Lung (tissue), 11 donors: ENCODE measurements at regions not wholly inside any gene's neighbourhood (a gene's known extent, or its start where the extent isn't known, plus 50 kb on each side); places are given as distances from the start of the nearest gene placed in this dataset.

ENCODE experiments used
- ATAC-seq: fragments of 200-7000 bp; cut with Tn5 transposase; one replicate; pipeline ENCODE4 v1.9.1; 2020; ENCODE audit warnings: moderate number of reproducible peaks; ENCODE audit not compliant: insufficient read depth, low FRiP score
- DNase-seq, 3 donors: peaks; one replicate each; pipeline ENCODE4 v3.0.0-alpha.2; 2013 to 2017
- H3K27ac ChIP-seq, 2 donors: one replicate each; pipeline ENCODE4 v1.5.1; 2013; ENCODE audit warnings: mild to moderate bottlenecking in 2 of 2, moderate library complexity in 2 of 2, control low read depth in 1 of 2, inconsistent platforms in 1 of 2, low read depth in 1 of 2, low read length in 1 of 2
- H3K27me3 ChIP-seq, 3 donors: one replicate each; pipeline ENCODE4 v1.5.1; 2013; ENCODE audit warnings: low read length in 2 of 3; ENCODE audit not compliant: control insufficient read depth in 3 of 3, insufficient read depth in 3 of 3
- H3K36me3 ChIP-seq, 4 donors: one replicate each; pipeline ENCODE4 v1.5.1; 2013; ENCODE audit warnings: low read length in 4 of 4, mild to moderate bottlenecking in 1 of 4, moderate library complexity in 1 of 4; ENCODE audit not compliant: control insufficient read depth in 4 of 4, insufficient read depth in 4 of 4
- H3K4me1 ChIP-seq, 5 donors: one replicate each; pipeline ENCODE4 v1.5.1; 2013; ENCODE audit warnings: low read length in 5 of 5, mild to moderate bottlenecking in 2 of 5, moderate library complexity in 1 of 5; ENCODE audit not compliant: control insufficient read depth in 5 of 5, insufficient read depth in 5 of 5
- H3K4me3 ChIP-seq: one replicate; pipeline ENCODE4 v1.5.1; 2013; ENCODE audit warnings: mild to moderate bottlenecking, control low read depth, moderate library complexity
- H3K9ac ChIP-seq, 2 donors: one replicate each; pipeline ENCODE4 v1.5.1; 2013; ENCODE audit warnings: low read length in 2 of 2, control low read depth in 1 of 2; ENCODE audit not compliant: insufficient read depth in 1 of 2
- H3K9me3 ChIP-seq, 4 donors: one replicate each; pipeline ENCODE4 v1.5.1; 2013; ENCODE audit warnings: low read length in 3 of 4, mild to moderate bottlenecking in 1 of 4, moderate library complexity in 1 of 4; ENCODE audit not compliant: control insufficient read depth in 4 of 4, insufficient read depth in 3 of 4
- CTCF ChIP-seq: IDR thresholded peaks from 2 replicates; pipeline ENCODE4 v1.5.1; 2012; ENCODE audit warnings: mild to moderate bottlenecking; ENCODE audit errors: control extremely low read depth, extremely low read depth
- WGBS, 2 donors: extraction: QIAGEN DNeasy Blood & Tissue Kit; methylation state at CpG; one replicate each; pipeline ENCODE4 v1.1.7; 2013; 5-methylcytosine and 5-hydroxymethylcytosine counted together
- donor health status: control.
- donor health status: control.
- donor health status: Bipolar disorder and iron deficiency.
- donor health status: healthy.
- donor health status: DM: yes; HTN: yes; CAD: no.

DNA sequence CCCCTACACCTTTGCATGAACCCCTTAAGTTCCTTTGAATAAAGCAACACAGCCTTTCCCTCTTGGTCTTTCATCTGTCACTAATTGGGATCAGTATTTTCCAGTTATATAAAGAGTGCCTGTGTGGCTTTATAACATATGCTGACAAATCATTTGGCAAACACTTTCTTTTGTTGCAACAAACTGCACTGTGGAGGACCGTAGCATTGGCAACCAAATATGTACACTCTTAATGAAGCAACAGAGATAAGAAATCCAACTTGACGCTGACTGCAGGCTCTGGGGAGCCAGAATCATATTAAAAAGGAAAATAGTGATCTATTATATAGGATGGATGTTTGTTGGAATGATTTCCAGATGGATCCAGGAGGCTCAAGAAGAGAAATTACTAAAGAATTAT lies 120.1 kb upstream of the PRICKLE2 start:
- H3K9me3 ChIP-seq: no peaks in the 10 kb centered on the region
- H3K27ac ChIP-seq: peak overlapping the region in 1 of 2 donors; percentile 78
- 28 to 72% methylated on average over 2 of the region's 2 CpGs for WGBS, 2 donors
- H3K9ac ChIP-seq: peak overlapping the region in 1 of 2 donors; percentile 81
- TF ChIP-seq CTCF: no peak
- no peaks in the 10 kb centered on the region for H3K36me3 ChIP-seq
- DNase-seq: peak; percentile 82 to 99 (median 99)
- no peaks in the 10 kb centered on the region for H3K27me3 ChIP-seq
- no peak overlapping the region for H3K4me3 ChIP-seq
- peaks cover 8 to 96% (median 44%) of the 10 kb centered on the region in 5 donors for H3K4me1 ChIP-seq
- peak; percentile 32 for ATAC-seq

DNA sequence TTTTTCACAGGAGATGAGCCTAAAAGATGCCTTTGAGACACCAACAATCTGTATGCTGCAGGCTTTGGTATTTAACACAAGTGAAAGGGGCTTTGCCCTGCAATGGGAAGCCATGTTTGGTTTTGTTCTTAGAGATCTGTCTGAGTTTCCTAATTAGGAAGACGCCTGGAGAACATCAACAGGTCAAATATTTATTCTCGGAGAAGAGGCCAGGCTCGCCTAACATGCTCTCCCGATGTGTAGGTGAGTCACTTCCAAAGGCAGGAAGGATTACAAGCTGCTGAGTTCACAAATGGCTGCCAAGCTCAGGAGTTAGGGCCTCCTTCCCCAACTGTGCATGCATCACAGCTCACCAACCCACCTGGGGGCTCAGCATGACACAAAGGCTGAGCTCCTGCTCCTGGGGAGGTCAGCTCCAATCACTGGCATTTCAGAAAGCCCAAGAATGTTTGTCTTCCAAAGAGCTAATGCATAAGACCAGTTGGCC lies 119.5 kb upstream of the PRICKLE2 start:
- no peak for TF ChIP-seq CTCF
- DNase-seq (no peak), ATAC-seq (no peak)
- no peaks in the 10 kb centered on the region for H3K36me3 ChIP-seq
- peak overlapping the region in 1 of 2 donors; percentile 78 for H3K27ac ChIP-seq
- H3K9ac ChIP-seq: peak overlapping the region in 1 of 2 donors; percentile 81
- 40 to 63% methylated on average over 4 of the region's 4 CpGs for WGBS, 2 donors
- H3K4me3 ChIP-seq: no peak overlapping the region
- peaks cover 8 to 94% (median 41%) of the 10 kb centered on the region in 5 donors for H3K4me1 ChIP-seq
- H3K27me3 ChIP-seq: no peaks in the 10 kb centered on the region
- no peaks in the 10 kb centered on the region for H3K9me3 ChIP-seq

- WGBS, 2 donors: 71 to 74% methylated on average over 8 of the region's 8 CpGs
- no peak overlapping the region for H3K4me3 ChIP-seq
- DNase-seq: peak in 2 of 3 donors; percentile 68 to 82
Observed at GRCh38 chr3:64343689-64344430, 118.6 kb upstream of the PRICKLE2 start.

More at GRCh38 chr3:64343689-64344430, 118.6 kb upstream of the PRICKLE2 start:
- TF ChIP-seq CTCF: no peak
- Histone ChIP-seq H3K27me3 (no peaks in the 10 kb centered on the region), H3K36me3 (no peaks in the 10 kb centered on the region), H3K4me1 (peaks cover 8 to 85% (median 41%) of the 10 kb centered on the region in 5 donors), H3K9me3 (peaks cover 0 to 2% (median 0%) of the 10 kb centered on the region in 4 donors), H3K27ac (peak overlapping the region in 1 of 2 donors; percentile 15), H3K9ac (peak overlapping the region in 1 of 2 donors; percentile 81)
- ATAC-seq: no peak
